GM23338 (cell line): ENCODE measurements at regions not wholly inside any gene's neighbourhood (a gene's known extent, or its start where the extent isn't known, plus 50 kb on each side); places are given as distances from the start of the nearest gene placed in this dataset.

Experiments used
- ATAC-seq: fragments of 200-7000 bp; cut with Tn5 transposase; 3 replicates; pipeline ENCODE4 v1.9.1; 2020
- DNase-seq: peaks from one replicate; pipeline ENCODE4 v3.0.0-alpha.2; 2015; ENCODE audit warnings: low spot score
- H2AFZ ChIP-seq: fragments of 200-600 bp; sonication (generic); 2 replicates; pipeline ENCODE4 v1.8.0; 2016; ENCODE audit warnings: antibody characterized with exemption, mild to moderate bottlenecking, moderate library complexity
- H3F3A ChIP-seq: fragments of 200-600 bp; sonication (generic); replicated peaks from 2 replicates; pipeline ENCODE4 v1.8.0; 2017; ENCODE audit warnings: antibody characterized with exemption, mixed run types, low read depth
- H3K27ac ChIP-seq: fragments of 200-600 bp; sonication (generic); 2 replicates; pipeline ENCODE4 v1.6.1; 2016; ENCODE audit warnings: low read depth
- H3K27me3 ChIP-seq: fragments of 200-600 bp; sonication (generic); 2 replicates; pipeline ENCODE4 v1.8.0; 2016; ENCODE audit warnings: mild to moderate bottlenecking, mixed run types, moderate library complexity; ENCODE audit not compliant: insufficient read depth
- H3K36me3 ChIP-seq: fragments of 200-600 bp; sonication (generic); 2 replicates; pipeline ENCODE4 v1.8.0; 2016; ENCODE audit warnings: mild to moderate bottlenecking; ENCODE audit not compliant: insufficient read depth
- H3K4me1 ChIP-seq: fragments of 200-600 bp; sonication (generic); 2 replicates; pipeline ENCODE4 v1.8.0; 2016; ENCODE audit warnings: mild to moderate bottlenecking, moderate library complexity; ENCODE audit not compliant: insufficient read depth
- H3K4me2 ChIP-seq: fragments of 200-600 bp; sonication (generic); 2 replicates; pipeline ENCODE4 v1.7.1; 2017; ENCODE audit warnings: mixed run types
- H3K4me3 ChIP-seq: fragments of 200-600 bp; sonication (generic); 2 replicates; pipeline ENCODE4 v1.6.1; 2016; ENCODE audit warnings: mixed run types
- H3K79me2 ChIP-seq: fragments of 200-600 bp; sonication (generic); replicated peaks from 2 replicates; pipeline ENCODE4 v1.8.0; 2017; ENCODE audit warnings: mild to moderate bottlenecking; ENCODE audit not compliant: insufficient read depth
- H3K9me2 ChIP-seq: fragments of 200-600 bp; sonication (generic); 2 replicates; pipeline ENCODE4 v1.8.0; 2017; ENCODE audit not compliant: insufficient read depth
- H4K20me1 ChIP-seq: fragments of 200-600 bp; sonication (generic); replicated peaks from 2 replicates; pipeline ENCODE4 v1.8.0; 2017; ENCODE audit warnings: mild to moderate bottlenecking; ENCODE audit not compliant: insufficient read depth
- H3K27ac Mint-ChIP-seq: 2 replicates; pipeline ENCODE4 v1.8.0; 2020; ENCODE audit warnings: inconsistent platforms, mild to moderate bottlenecking, moderate library complexity, mixed read lengths
- H3K27me3 Mint-ChIP-seq: 3 replicates; pipeline ENCODE4 v1.8.0; 2022; ENCODE audit warnings: low read depth, mild to moderate bottlenecking, moderate library complexity, mixed read lengths, inconsistent platforms; ENCODE audit not compliant: insufficient read depth, poor library complexity
- H3K36me3 Mint-ChIP-seq: 3 replicates; pipeline ENCODE4 v1.8.0; 2021; ENCODE audit warnings: low read depth, mild to moderate bottlenecking, inconsistent platforms, moderate library complexity, mixed read lengths
- H3K4me1 Mint-ChIP-seq: 3 replicates; pipeline ENCODE4 v1.8.0; 2020; ENCODE audit warnings: mild to moderate bottlenecking, inconsistent platforms, mixed read lengths
- H3K4me3 Mint-ChIP-seq: 3 replicates; pipeline ENCODE4 v1.8.0; 2021; ENCODE audit warnings: moderate library complexity, mild to moderate bottlenecking, inconsistent platforms, mixed read lengths
- H3K9me3 Mint-ChIP-seq: 3 replicates; pipeline ENCODE4 v1.8.0; 2020; ENCODE audit warnings: moderate library complexity, mild to moderate bottlenecking, inconsistent platforms, mixed read lengths
- CREB1 ChIP-seq: fragments of 250-450 bp; sonication (Bioruptor Pico); IDR thresholded peaks from 2 replicates; pipeline ENCODE4 v1.5.0; 2020; ENCODE audit warnings: low read depth, mild to moderate bottlenecking, moderate library complexity
- EZH2phosphoT487 ChIP-seq: fragments of 200-600 bp; sonication (generic); IDR thresholded peaks from one replicate; pipeline ENCODE4 v1.8.1; 2018; ENCODE audit warnings: antibody characterized with exemption; ENCODE audit not compliant: unreplicated experiment
- NANOG ChIP-seq: IDR thresholded peaks from 2 replicates; pipeline ENCODE4 v1.6.1; 2016; ENCODE audit warnings: antibody characterized with exemption, borderline replicate concordance
- POLR2AphosphoS5 ChIP-seq: IDR thresholded peaks from 2 replicates; pipeline ENCODE4 v1.6.1; 2016; ENCODE audit warnings: antibody characterized with exemption, low read depth
- STAT1 ChIP-seq: IDR thresholded peaks from one replicate; pipeline ENCODE4 v1.6.1; 2016; ENCODE audit warnings: antibody characterized with exemption; ENCODE audit not compliant: unreplicated experiment
- ZNF331 ChIP-seq: fragments of 250-450 bp; sonication (Bioruptor Pico); IDR thresholded peaks from 2 replicates; pipeline ENCODE4 v1.5.0; 2020; ENCODE audit warnings: low read depth, mild to moderate bottlenecking, moderate library complexity
- ZNF462 ChIP-seq: fragments of 250-450 bp; sonication (Bioruptor Pico); IDR thresholded peaks from 2 replicates; pipeline ENCODE4 v1.5.0; 2020; ENCODE audit warnings: mild to moderate bottlenecking, moderate library complexity
- TF ChIP-seq, protein P1 (sequence below): IDR thresholded peaks from one replicate; pipeline ENCODE4 v1.6.1; 2018; ENCODE audit warnings: antibody characterized with exemption; ENCODE audit not compliant: unreplicated experiment

- Mint-ChIP-seq H3K27me3 (peaks cover 6% of the 10 kb centered on the region), H3K4me3 (no peak overlapping the region), H3K4me1 (no peaks in the 10 kb centered on the region), H3K27ac (no peak overlapping the region), H3K36me3 (no peaks in the 10 kb centered on the region), H3K9me3 (no peaks in the 10 kb centered on the region; the same call in 2 of the 3 replicates)
- no peak overlapping the region for H2AFZ ChIP-seq
- H3F3A ChIP-seq = no peaks in the 10 kb centered on the region
- H3K4me1 ChIP-seq = no peaks in the 10 kb centered on the region
- no peak for DNase-seq
- no peaks in the 10 kb centered on the region for H3K27me3 ChIP-seq
- no peak for ATAC-seq
- no peaks in the 10 kb centered on the region for H3K79me2 ChIP-seq
- no peak overlapping the region for H3K4me2 ChIP-seq
- no peaks in the 10 kb centered on the region for H4K20me1 ChIP-seq
- no peak overlapping the region for H3K27ac ChIP-seq
- peaks cover 4% of the 10 kb centered on the region; the same call in 1 of the 2 replicates for H3K9me2 ChIP-seq
- TF ChIP-seq, protein P1, sequence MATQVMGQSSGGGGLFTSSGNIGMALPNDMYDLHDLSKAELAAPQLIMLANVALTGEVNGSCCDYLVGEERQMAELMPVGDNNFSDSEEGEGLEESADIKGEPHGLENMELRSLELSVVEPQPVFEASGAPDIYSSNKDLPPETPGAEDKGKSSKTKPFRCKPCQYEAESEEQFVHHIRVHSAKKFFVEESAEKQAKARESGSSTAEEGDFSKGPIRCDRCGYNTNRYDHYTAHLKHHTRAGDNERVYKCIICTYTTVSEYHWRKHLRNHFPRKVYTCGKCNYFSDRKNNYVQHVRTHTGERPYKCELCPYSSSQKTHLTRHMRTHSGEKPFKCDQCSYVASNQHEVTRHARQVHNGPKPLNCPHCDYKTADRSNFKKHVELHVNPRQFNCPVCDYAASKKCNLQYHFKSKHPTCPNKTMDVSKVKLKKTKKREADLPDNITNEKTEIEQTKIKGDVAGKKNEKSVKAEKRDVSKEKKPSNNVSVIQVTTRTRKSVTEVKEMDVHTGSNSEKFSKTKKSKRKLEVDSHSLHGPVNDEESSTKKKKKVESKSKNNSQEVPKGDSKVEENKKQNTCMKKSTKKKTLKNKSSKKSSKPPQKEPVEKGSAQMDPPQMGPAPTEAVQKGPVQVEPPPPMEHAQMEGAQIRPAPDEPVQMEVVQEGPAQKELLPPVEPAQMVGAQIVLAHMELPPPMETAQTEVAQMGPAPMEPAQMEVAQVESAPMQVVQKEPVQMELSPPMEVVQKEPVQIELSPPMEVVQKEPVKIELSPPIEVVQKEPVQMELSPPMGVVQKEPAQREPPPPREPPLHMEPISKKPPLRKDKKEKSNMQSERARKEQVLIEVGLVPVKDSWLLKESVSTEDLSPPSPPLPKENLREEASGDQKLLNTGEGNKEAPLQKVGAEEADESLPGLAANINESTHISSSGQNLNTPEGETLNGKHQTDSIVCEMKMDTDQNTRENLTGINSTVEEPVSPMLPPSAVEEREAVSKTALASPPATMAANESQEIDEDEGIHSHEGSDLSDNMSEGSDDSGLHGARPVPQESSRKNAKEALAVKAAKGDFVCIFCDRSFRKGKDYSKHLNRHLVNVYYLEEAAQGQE = no peak
- TF ChIP-seq EZH2phosphoT487 = no peak
- TF ChIP-seq NANOG = no peak
- TF ChIP-seq STAT1 = no peak
- TF ChIP-seq ZNF331 (CRISPR knock-in tag) = no peak
- no peak for TF ChIP-seq POLR2AphosphoS5
- no peak for TF ChIP-seq CREB1 (CRISPR knock-in tag)
- no peak for TF ChIP-seq ZNF462 (CRISPR knock-in tag)
- H3K4me3 ChIP-seq = no peak overlapping the region
- H3K36me3 ChIP-seq = no peaks in the 10 kb centered on the region
Observed at GRCh38 chr1:29628190-29628589, 391.9 kb downstream of the PTPRU start.
